Gastrocnemius medialis (tissue), 4 donors: ENCODE measurements at regions not wholly inside any gene's neighbourhood (a gene's known extent, or its start where the extent isn't known, plus 50 kb on each side); places are given as distances from the start of the nearest gene placed in this dataset.
"Not testable (repeated sequence)": the region's sequence is repeated elsewhere in the genome, so short reads cannot be mapped to it uniquely, and the experiment has no call there.

Source experiments
- CTCF ChIP-seq, 5 experiments: fragments of 450-650 bp in 3 of 5; fragments of 200-600 bp in 2 of 5; sonication (generic) in 2 of 5; IDR thresholded peaks in 4 of 5; conservative IDR thresholded peaks in 1 of 5; 1 replicate in 4 of 5; 2 replicates in 1 of 5; pipeline ENCODE4 v1.5.1; 2016 to 2019; ENCODE audit warnings: antibody characterized with exemption in 5 of 5, mild to moderate bottlenecking in 3 of 5, moderate library complexity in 3 of 5
- POLR2A ChIP-seq, 2 donors: fragments of 450-650 bp; IDR thresholded peaks; one replicate each; pipeline ENCODE4 v1.6.1; 2017; ENCODE audit warnings: antibody characterized with exemption in 2 of 2, mild to moderate bottlenecking in 2 of 2, moderate library complexity in 2 of 2

GRCh38 chr9:67281574-67281973, 289.2 kb upstream of the SPATA31A3 start:
- not testable (repeated sequence) for TF ChIP-seq CTCF (IDR thresholded peaks at IDR 0.05 in 4 of 5, conservative IDR thresholded peaks at IDR 0.05 in 1 of 5); POLR2A (IDR thresholded peaks at IDR 0.05)
